Fibroblast of mammary gland (primary cell): ENCODE measurements at regions not wholly inside any gene's neighbourhood (a gene's known extent, or its start where the extent isn't known, plus 50 kb on each side); places are given as distances from the start of the nearest gene placed in this dataset.

Source experiments
- DNase-seq: peaks from one replicate; pipeline ENCODE4 v3.0.0-alpha.2; 2010; ENCODE audit warnings: low read depth
- H3K4me3 ChIP-seq: 2 replicates; pipeline ENCODE4 v1.5.1; 2011; ENCODE audit warnings: low read depth, mild to moderate bottlenecking, low read length, moderate library complexity; ENCODE audit not compliant: control insufficient read depth
- TF ChIP-seq, protein P1 (sequence below): conservative IDR thresholded peaks from 2 replicates; pipeline ENCODE4 v1.5.1; 2011; ENCODE audit warnings: low read depth, low read length, inconsistent platforms; ENCODE audit not compliant: control insufficient read depth, insufficient read depth

- no peak for DNase-seq
- TF ChIP-seq, protein P1, sequence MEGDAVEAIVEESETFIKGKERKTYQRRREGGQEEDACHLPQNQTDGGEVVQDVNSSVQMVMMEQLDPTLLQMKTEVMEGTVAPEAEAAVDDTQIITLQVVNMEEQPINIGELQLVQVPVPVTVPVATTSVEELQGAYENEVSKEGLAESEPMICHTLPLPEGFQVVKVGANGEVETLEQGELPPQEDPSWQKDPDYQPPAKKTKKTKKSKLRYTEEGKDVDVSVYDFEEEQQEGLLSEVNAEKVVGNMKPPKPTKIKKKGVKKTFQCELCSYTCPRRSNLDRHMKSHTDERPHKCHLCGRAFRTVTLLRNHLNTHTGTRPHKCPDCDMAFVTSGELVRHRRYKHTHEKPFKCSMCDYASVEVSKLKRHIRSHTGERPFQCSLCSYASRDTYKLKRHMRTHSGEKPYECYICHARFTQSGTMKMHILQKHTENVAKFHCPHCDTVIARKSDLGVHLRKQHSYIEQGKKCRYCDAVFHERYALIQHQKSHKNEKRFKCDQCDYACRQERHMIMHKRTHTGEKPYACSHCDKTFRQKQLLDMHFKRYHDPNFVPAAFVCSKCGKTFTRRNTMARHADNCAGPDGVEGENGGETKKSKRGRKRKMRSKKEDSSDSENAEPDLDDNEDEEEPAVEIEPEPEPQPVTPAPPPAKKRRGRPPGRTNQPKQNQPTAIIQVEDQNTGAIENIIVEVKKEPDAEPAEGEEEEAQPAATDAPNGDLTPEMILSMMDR: no peak
- no peak overlapping the region for H3K4me3 ChIP-seq
These were observed 120.4 kb downstream of the ZIC1 start for GRCh38 chr3:147529551-147529950.

- no peak overlapping the region for H3K4me3 ChIP-seq
- TF ChIP-seq, protein P1: no peak
- no peak for DNase-seq
These were observed 128.9 kb downstream of the ZIC1 start for GRCh38 chr3:147538034-147538433.

DNA sequence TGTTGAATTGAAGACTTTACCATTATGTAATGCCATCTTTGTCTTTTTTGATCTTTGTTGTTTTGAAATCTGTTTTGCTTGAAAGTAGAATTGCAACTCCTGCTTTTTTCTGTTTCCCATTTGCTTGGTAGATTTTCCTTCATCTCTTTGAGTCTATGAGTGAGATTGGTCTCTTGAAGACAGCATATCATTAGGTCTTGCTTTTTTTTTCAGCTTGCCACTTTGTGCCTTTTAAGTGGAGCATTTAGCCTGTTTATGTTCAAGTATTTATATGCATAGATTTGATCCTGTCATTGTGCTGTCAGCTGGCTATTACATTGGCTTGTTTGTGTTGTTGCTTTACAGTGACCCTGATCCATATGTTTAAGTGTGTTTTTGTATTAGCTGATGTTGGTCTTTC, 131.8 kb downstream of the ZIC1 start:
- no peak overlapping the region for H3K4me3 ChIP-seq
- TF ChIP-seq, protein P1: no peak
- no peak for DNase-seq

DNA sequence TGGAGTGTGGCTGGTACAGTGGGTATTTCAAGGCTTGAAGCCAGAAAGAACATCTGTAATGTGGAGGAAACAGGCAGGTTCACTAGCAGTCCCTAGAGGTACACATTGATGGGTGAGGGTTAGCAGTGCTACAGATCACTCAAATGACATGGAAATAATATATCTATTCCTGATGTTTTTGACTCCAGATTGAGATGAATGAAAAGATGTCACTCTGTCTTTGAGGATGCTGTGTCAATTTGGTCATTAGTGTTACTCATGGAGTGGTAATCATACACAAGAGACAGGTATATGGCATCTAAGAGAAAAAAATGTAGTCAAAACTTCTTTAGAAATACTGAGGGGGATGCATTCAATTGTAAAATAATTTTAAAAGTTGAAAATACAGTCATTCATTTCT, 135.1 kb downstream of the ZIC1 start:
- TF ChIP-seq, protein P1: no peak
- no peak overlapping the region for H3K4me3 ChIP-seq
- DNase-seq: no peak

DNA sequence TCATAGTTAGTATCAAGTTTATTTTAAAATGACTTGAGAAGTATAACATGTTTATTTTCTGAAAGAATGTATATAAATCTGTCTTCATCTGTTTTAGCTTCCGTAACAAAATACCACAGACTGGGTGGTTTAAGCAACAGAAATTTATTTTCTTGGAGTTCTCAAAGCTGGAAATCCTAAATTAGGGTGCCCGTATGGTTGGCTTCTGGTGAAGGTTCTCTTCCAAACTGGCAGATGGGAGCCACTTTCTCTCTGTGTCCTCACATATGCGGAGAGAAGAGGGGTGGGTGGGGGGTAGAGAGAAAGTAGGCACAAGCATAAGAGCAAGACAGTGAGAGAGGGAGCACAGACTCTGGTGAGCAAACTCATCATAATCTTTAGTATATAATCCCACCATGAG, 142.3 kb downstream of the ZIC1 start:
- H3K4me3 ChIP-seq: no peak overlapping the region
- TF ChIP-seq, protein P1: no peak
- no peak for DNase-seq

- no peak overlapping the region for H3K4me3 ChIP-seq
- DNase-seq: no peak
- TF ChIP-seq, protein P1: no peak
These were observed 145.2 kb downstream of the ZIC1 start for GRCh38 chr3:147554332-147554731.

DNA sequence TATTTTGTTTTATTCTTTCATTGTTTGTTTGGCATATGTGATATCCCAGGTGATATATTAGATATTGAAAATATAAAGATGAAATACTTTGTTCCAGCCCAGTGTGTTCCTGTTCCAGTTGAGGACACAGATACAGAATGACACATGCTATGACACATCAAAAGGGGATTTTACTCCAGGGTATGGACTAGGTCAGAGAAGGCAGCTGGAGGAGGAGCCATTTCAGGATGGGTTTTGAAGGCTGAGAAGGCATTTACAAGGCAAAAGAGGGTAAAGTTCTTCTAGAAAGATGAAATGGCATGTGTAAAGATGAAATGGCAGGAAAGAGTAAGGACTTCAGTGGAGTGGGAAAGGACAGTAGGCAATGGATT, 163.8 kb downstream of the ZIC1 start:
- DNase-seq: peak; percentile 2
- no peak overlapping the region for H3K4me3 ChIP-seq
- TF ChIP-seq, protein P1: no peak
